Gastrocnemius medialis (tissue), 4 donors: ENCODE measurements at regions not wholly inside any gene's neighbourhood (a gene's known extent, or its start where the extent isn't known, plus 50 kb on each side); places are given as distances from the start of the nearest gene placed in this dataset.
"Not testable (repeated sequence)": the region's sequence is repeated elsewhere in the genome, so short reads cannot be mapped to it uniquely, and the experiment has no call there.

ENCODE experiments used
- ATAC-seq, 2 donors: fragments of 150-250 bp; one replicate each; pipeline ENCODE4 v1.9.1; 2016
- DNase-seq, 2 donors: peaks; one replicate each; pipeline ENCODE4 v3.0.0-alpha.2; 2019
- H3K27ac ChIP-seq, 4 donors: fragments of 200-600 bp; sonication (generic); 1 replicate in 1 of 4; 2 replicates in 3 of 4; pipeline ENCODE4 v1.5.1; 2016 to 2018; ENCODE audit warnings: mild to moderate bottlenecking in 2 of 4, moderate library complexity in 1 of 4
- H3K27me3 ChIP-seq, 3 donors: fragments of 200-600 bp; sonication (generic) in 2 of 3; 1 replicate in 1 of 3; 2 replicates in 2 of 3; pipeline versions ENCODE4 v1.5.1 to v1.6.0; 2016 to 2019; ENCODE audit warnings: mild to moderate bottlenecking in 1 of 3, moderate library complexity in 1 of 3
- H3K36me3 ChIP-seq, 2 donors: fragments of 200-600 bp; sonication (generic) in 1 of 2; one replicate each; pipeline ENCODE4 v1.5.1; 2017 to 2018
- H3K4me1 ChIP-seq, 2 donors: fragments of 200-600 bp; sonication (generic) in 1 of 2; one replicate each; pipeline ENCODE4 v1.5.1; 2016 to 2017; ENCODE audit warnings: mild to moderate bottlenecking in 2 of 2
- H3K4me3 ChIP-seq, 4 donors: fragments of 200-600 bp; sonication (generic) in 3 of 4; 1 replicate in 1 of 4; 2 replicates in 3 of 4; pipeline ENCODE4 v1.5.1; 2016 to 2019; ENCODE audit warnings: mild to moderate bottlenecking in 2 of 4
- H3K9me3 ChIP-seq, 3 donors: fragments of 200-600 bp; sonication (generic) in 2 of 3; 1 replicate in 1 of 3; 2 replicates in 2 of 3; pipeline ENCODE4 v1.5.1; 2016 to 2019
- CTCF ChIP-seq, 5 experiments: fragments of 450-650 bp in 3 of 5; fragments of 200-600 bp in 2 of 5; sonication (generic) in 2 of 5; IDR thresholded peaks in 4 of 5; conservative IDR thresholded peaks in 1 of 5; 1 replicate in 4 of 5; 2 replicates in 1 of 5; pipeline ENCODE4 v1.5.1; 2016 to 2019; ENCODE audit warnings: antibody characterized with exemption in 5 of 5, mild to moderate bottlenecking in 3 of 5, moderate library complexity in 3 of 5
- POLR2A ChIP-seq, 2 donors: fragments of 450-650 bp; IDR thresholded peaks; one replicate each; pipeline ENCODE4 v1.6.1; 2017; ENCODE audit warnings: antibody characterized with exemption in 2 of 2, mild to moderate bottlenecking in 2 of 2, moderate library complexity in 2 of 2
- in situ Hi-C, 4 donors: fragments of 200-750 bp; cut with MboI; loops; one replicate each; pipeline versions ENCODE4 v1.15.0 to v1.8.0; 2017; ENCODE audit warnings: low sequenced_read_pairs in 4 of 4
- intact Hi-C: fragments of 100-400 bp; cut with DNase I; formaldehyde crosslinking; loops from one replicate; pipeline ENCODE4 v1.15.1; 2023; ENCODE audit warnings: low total_unique reads

DNA sequence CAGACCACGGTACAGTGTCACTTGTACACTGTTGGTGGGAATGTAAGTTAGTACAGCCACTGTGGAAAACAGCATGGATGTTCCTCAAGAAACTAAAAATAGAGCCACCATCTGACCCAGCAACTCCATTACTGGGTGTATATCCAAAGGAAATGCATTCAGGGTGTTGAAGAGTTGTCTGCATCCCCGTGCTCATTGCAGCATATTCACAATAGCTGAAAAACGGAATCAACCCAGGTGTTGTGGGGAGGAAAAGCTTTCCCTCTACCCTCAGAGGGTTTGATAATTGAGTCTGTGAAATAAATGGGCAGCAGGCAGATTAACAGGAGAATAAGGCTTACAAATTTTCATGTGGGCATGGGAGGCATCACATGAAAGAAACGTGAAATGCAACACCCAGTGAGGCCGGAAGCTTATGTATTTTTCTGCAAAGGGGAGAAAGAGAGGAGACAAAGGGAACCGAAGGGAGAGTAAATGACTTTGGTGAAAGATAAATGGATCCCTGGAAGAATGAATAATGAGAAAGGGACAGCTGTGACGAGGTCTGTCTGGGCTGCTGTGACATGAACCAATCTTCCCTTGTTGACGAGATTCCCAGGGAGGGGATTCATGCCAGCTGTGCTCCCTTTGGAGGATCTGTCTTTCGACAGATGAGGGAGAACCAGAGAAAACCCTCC, 106.2 kb downstream of the KCNJ12 start:
- no peak overlapping the region for H3K27ac ChIP-seq
- no peak overlapping the region for H3K4me3 ChIP-seq
- H3K27me3 ChIP-seq: no peaks in the 10 kb centered on the region
- in situ Hi-C loops (no loop called here), intact Hi-C loops (no loop called here)
- H3K4me1 ChIP-seq: no peaks in the 10 kb centered on the region
- no peaks in the 10 kb centered on the region for H3K9me3 ChIP-seq
- no peak for ATAC-seq
- no peak for DNase-seq
- no peak for TF ChIP-seq CTCF (IDR thresholded peaks at IDR 0.05 in 4 of 5, conservative IDR thresholded peaks at IDR 0.05 in 1 of 5)
- TF ChIP-seq POLR2A (IDR thresholded peaks at IDR 0.05): no peak
- H3K36me3 ChIP-seq: no peaks in the 10 kb centered on the region

- in situ Hi-C loops, H3K36me3 ChIP-seq, ATAC-seq, H3K4me3 ChIP-seq, H3K27me3 ChIP-seq, H3K9me3 ChIP-seq, intact Hi-C loops, DNase-seq, H3K27ac ChIP-seq, H3K4me1 ChIP-seq: not testable (repeated sequence)
These were observed 111.9 kb downstream of the KCNJ12 start for GRCh38 chr17:21488043-21488442.

DNA sequence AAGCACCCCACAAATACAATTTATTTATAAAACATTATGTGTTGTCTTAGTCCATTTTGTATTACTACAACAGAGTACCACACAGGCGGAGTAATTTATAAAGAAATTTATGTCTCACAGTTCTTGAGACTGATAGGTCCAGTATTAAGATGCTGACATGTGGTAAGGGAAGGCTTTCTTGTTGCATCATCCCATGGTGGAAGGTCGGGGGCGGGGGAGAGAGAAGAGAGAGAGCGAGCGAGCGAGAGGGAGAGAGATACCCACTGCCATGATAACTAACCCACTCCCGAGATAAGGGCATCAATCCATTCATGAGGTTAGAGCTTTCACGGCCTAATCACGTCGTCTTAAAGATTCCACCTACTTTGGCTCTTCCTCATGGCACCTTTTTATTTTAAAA, 117.8 kb downstream of the KCNJ12 start:
- H3K4me1 ChIP-seq: no peaks in the 10 kb centered on the region
- H3K9me3 ChIP-seq: no peaks in the 10 kb centered on the region
- ATAC-seq: no peak
- H3K27me3 ChIP-seq: no peaks in the 10 kb centered on the region
- intact Hi-C loops: no loop called here
- H3K27ac ChIP-seq: no peak overlapping the region
- DNase-seq: no peak
- in situ Hi-C loops: no loop called here
- no peaks in the 10 kb centered on the region for H3K36me3 ChIP-seq
- TF ChIP-seq CTCF (IDR thresholded peaks at IDR 0.05 in 4 of 5, conservative IDR thresholded peaks at IDR 0.05 in 1 of 5): no peak
- no peak for TF ChIP-seq POLR2A (IDR thresholded peaks at IDR 0.05)
- H3K4me3 ChIP-seq: no peak overlapping the region

- Histone ChIP-seq H3K27ac (no peak overlapping the region), H3K9me3 (no peaks in the 10 kb centered on the region), H3K36me3 (no peaks in the 10 kb centered on the region), H3K4me1 (no peaks in the 10 kb centered on the region), H3K27me3 (no peaks in the 10 kb centered on the region), H3K4me3 (no peak overlapping the region)
- ATAC-seq: no peak
- in situ Hi-C loops: no loop called here
- intact Hi-C loops: no loop called here
- no peak for TF ChIP-seq POLR2A (IDR thresholded peaks at IDR 0.05)
- TF ChIP-seq CTCF (IDR thresholded peaks at IDR 0.05 in 4 of 5, conservative IDR thresholded peaks at IDR 0.05 in 1 of 5): no peak
- no peak for DNase-seq
These were observed 119.1 kb downstream of the KCNJ12 start for GRCh38 chr17:21495281-21495680.

DNA sequence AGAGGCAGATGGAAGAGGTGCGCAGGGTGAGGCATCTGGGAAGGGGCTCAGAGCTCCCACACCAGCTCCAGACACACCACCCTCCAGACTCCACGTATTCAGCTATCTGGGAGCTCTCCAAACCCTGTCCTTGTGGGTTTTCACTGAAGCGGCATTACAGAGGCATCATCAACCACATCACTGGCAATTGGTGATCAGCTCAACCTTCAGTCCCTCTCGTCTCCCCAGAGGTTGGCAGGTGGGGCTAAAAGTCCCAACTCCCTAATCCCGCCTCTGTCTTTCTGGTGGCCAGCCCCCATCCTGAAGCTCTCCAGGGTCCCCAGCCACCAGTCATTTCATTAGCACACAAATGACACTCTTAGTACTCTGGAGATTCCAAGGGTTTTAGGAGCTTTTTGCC, 123.9 kb downstream of the KCNJ12 start:
- ATAC-seq: no peak
- no peak overlapping the region for H3K4me3 ChIP-seq
- H3K9me3 ChIP-seq: no peaks in the 10 kb centered on the region
- TF ChIP-seq CTCF (IDR thresholded peaks at IDR 0.05 in 4 of 5, conservative IDR thresholded peaks at IDR 0.05 in 1 of 5) (no peak), POLR2A (IDR thresholded peaks at IDR 0.05) (no peak)
- no peak overlapping the region for H3K27ac ChIP-seq
- H3K4me1 ChIP-seq: no peaks in the 10 kb centered on the region
- DNase-seq: no peak
- in situ Hi-C loops (loop anchor here in 2 of 4 donors (5.0 to 25.0 kb wide), 3 partner anchors 38 to 388 kb away; no protein-coding TSS in a partner anchor), intact Hi-C loops (no loop called here)
- H3K27me3 ChIP-seq: no peaks in the 10 kb centered on the region
- H3K36me3 ChIP-seq: no peaks in the 10 kb centered on the region

GRCh38 chr17:21501927-21502700, 126.0 kb downstream of the KCNJ12 start:
- H3K27ac ChIP-seq, H3K27me3 ChIP-seq, H3K9me3 ChIP-seq, ATAC-seq, intact Hi-C loops, H3K4me3 ChIP-seq, H3K4me1 ChIP-seq, H3K36me3 ChIP-seq, DNase-seq: not testable (repeated sequence)
- in situ Hi-C loops: loop anchor here in 2 of 4 donors (5.0 to 25.0 kb wide), 3 partner anchors 40 to 390 kb away; no protein-coding TSS in a partner anchor
